H4 (cell line): ENCODE measurements at regions not wholly inside any gene's neighbourhood (a gene's known extent, or its start where the extent isn't known, plus 50 kb on each side); places are given as distances from the start of the nearest gene placed in this dataset.
"Not testable (repeated sequence)": the region's sequence is repeated elsewhere in the genome, so short reads cannot be mapped to it uniquely, and the experiment has no call there.

Experiments
- DNase-seq: peaks from one replicate; pipeline ENCODE4 v3.0.0-alpha.2; 2015; ENCODE audit warnings: low spot score

GRCh38 chr12:30213166-30213565 lies 429.4 kb upstream of the TMTC1 start:
- no peak for DNase-seq

- no peak for DNase-seq
Observed at GRCh38 chr12:30211743-30212142, 428.0 kb upstream of the TMTC1 start.

GRCh38 chr12:30203981-30204380 lies 420.2 kb upstream of the TMTC1 start:
- no peak for DNase-seq

- DNase-seq = no peak
Observed at GRCh38 chr12:30202521-30203254, 418.9 kb upstream of the TMTC1 start.

- no peak for DNase-seq
Observed at GRCh38 chr12:30201301-30202160, 417.8 kb upstream of the TMTC1 start.

GRCh38 chr12:30200864-30201263 lies 417.1 kb upstream of the TMTC1 start:
- DNase-seq = no peak

- DNase-seq = peak; percentile 5
Observed at GRCh38 chr12:30197392-30198057, 413.8 kb upstream of the TMTC1 start.

- DNase-seq = no peak
Observed at GRCh38 chr12:30191696-30192455, 408.1 kb upstream of the TMTC1 start.

GRCh38 chr12:30188602-30189326 lies 405.0 kb upstream of the TMTC1 start:
- no peak for DNase-seq

- no peak for DNase-seq
Observed at GRCh38 chr12:30187426-30187825, 403.7 kb upstream of the TMTC1 start.

GRCh38 chr12:30181334-30181733 lies 397.6 kb upstream of the TMTC1 start:
- no peak for DNase-seq

- no peak for DNase-seq
Observed at GRCh38 chr12:30180602-30181001, 396.9 kb upstream of the TMTC1 start.

GRCh38 chr12:30178916-30179315 lies 395.2 kb upstream of the TMTC1 start:
- no peak for DNase-seq

- DNase-seq = no peak
Observed at GRCh38 chr12:30169839-30170591, 386.3 kb upstream of the TMTC1 start.

GRCh38 chr12:30166006-30166795 lies 382.5 kb upstream of the TMTC1 start:
- DNase-seq = no peak

GRCh38 chr12:30164382-30165318 lies 380.9 kb upstream of the TMTC1 start:
- no peak for DNase-seq

- not testable (repeated sequence) for DNase-seq
Observed at GRCh38 chr12:30156833-30157232, 373.1 kb upstream of the TMTC1 start.

GRCh38 chr12:30155001-30155730 lies 371.4 kb upstream of the TMTC1 start:
- DNase-seq = no peak
